Mammary epithelial cell (primary cell): ENCODE measurements at regions not wholly inside any gene's neighbourhood (a gene's known extent, or its start where the extent isn't known, plus 50 kb on each side); places are given as distances from the start of the nearest gene placed in this dataset.

Experiments
- EZH2 ChIP-seq: IDR thresholded peaks from 2 replicates; pipeline ENCODE4 v1.6.1; 2012; ENCODE audit warnings: low read length, inconsistent platforms, borderline replicate concordance
- TF ChIP-seq, protein P1 (sequence below), 2 donors: IDR thresholded peaks in 1 of 2; conservative IDR thresholded peaks in 1 of 2; 2 replicates each; pipeline ENCODE4 v1.5.1; 2011 to 2012; ENCODE audit warnings: inconsistent platforms in 2 of 2, low read length in 2 of 2, mild to moderate bottlenecking in 2 of 2, control low read depth in 1 of 2, low read depth in 1 of 2; ENCODE audit not compliant: insufficient read depth in 1 of 2; ENCODE audit errors: extremely low read depth in 1 of 2

- TF ChIP-seq, protein P1, sequence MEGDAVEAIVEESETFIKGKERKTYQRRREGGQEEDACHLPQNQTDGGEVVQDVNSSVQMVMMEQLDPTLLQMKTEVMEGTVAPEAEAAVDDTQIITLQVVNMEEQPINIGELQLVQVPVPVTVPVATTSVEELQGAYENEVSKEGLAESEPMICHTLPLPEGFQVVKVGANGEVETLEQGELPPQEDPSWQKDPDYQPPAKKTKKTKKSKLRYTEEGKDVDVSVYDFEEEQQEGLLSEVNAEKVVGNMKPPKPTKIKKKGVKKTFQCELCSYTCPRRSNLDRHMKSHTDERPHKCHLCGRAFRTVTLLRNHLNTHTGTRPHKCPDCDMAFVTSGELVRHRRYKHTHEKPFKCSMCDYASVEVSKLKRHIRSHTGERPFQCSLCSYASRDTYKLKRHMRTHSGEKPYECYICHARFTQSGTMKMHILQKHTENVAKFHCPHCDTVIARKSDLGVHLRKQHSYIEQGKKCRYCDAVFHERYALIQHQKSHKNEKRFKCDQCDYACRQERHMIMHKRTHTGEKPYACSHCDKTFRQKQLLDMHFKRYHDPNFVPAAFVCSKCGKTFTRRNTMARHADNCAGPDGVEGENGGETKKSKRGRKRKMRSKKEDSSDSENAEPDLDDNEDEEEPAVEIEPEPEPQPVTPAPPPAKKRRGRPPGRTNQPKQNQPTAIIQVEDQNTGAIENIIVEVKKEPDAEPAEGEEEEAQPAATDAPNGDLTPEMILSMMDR (conservative IDR thresholded peaks at IDR 0.05 in 1 of 2, IDR thresholded peaks at IDR 0.05 in 1 of 2; ENCODE audit: extremely low read depth in 1 of 2, insufficient read depth in 1 of 2, low read depth in 1 of 2, low read length in 2 of 2) = no peak
- TF ChIP-seq EZH2 = no peak
Measured at GRCh38 chr3:22475665-22476240, 724.7 kb upstream of the ZNF385D start.
